Globus pallidus (tissue), 1 donor: ENCODE measurements at regions not wholly inside any gene's neighbourhood (a gene's known extent, or its start where the extent isn't known, plus 50 kb on each side); places are given as distances from the start of the nearest gene placed in this dataset.

Source experiments
- DNase-seq: peaks from one replicate; pipeline ENCODE4 v3.0.0-alpha.2; 2015; ENCODE audit warnings: low spot score

GRCh38 chr16:5850632-5851392, 753.2 kb upstream of the EEF2KMT start:
- DNase-seq, result no peak

- no peak for DNase-seq
These were observed 747.5 kb upstream of the EEF2KMT start for GRCh38 chr16:5845046-5845445.

- no peak for DNase-seq
These were observed 744.4 kb upstream of the EEF2KMT start for GRCh38 chr16:5841974-5842373.

GRCh38 chr16:5838725-5839124, 741.1 kb upstream of the EEF2KMT start:
- DNase-seq, result no peak

GRCh38 chr16:5838071-5838470, 740.5 kb upstream of the EEF2KMT start:
- DNase-seq, result no peak

GRCh38 chr16:5837007-5837670, 739.5 kb upstream of the EEF2KMT start:
- no peak for DNase-seq

- no peak for DNase-seq
These were observed 738.3 kb upstream of the EEF2KMT start for GRCh38 chr16:5835876-5836275.

- no peak for DNase-seq
These were observed 728.7 kb upstream of the EEF2KMT start for GRCh38 chr16:5826332-5826731.

GRCh38 chr16:5820472-5820871, 722.9 kb upstream of the EEF2KMT start:
- no peak for DNase-seq

- no peak for DNase-seq
These were observed 718.1 kb upstream of the EEF2KMT start for GRCh38 chr16:5815570-5816237.

- DNase-seq, result no peak
These were observed 703.8 kb upstream of the EEF2KMT start for GRCh38 chr16:5801396-5801795.

- no peak for DNase-seq
These were observed 696.0 kb upstream of the EEF2KMT start for GRCh38 chr16:5793556-5793955.

- DNase-seq, result no peak
These were observed 693.5 kb upstream of the EEF2KMT start for GRCh38 chr16:5791011-5791657.

GRCh38 chr16:5790512-5790911, 692.9 kb upstream of the EEF2KMT start:
- DNase-seq, result no peak

GRCh38 chr16:5789033-5789432, 691.4 kb upstream of the EEF2KMT start:
- no peak for DNase-seq

GRCh38 chr16:5781436-5781835, 683.8 kb upstream of the EEF2KMT start:
- DNase-seq, result no peak

GRCh38 chr16:5776876-5777275, 679.3 kb upstream of the EEF2KMT start:
- no peak for DNase-seq

- no peak for DNase-seq
These were observed 678.3 kb upstream of the EEF2KMT start for GRCh38 chr16:5775916-5776315.

- DNase-seq, result no peak
These were observed 672.5 kb upstream of the EEF2KMT start for GRCh38 chr16:5770118-5770517.

- no peak for DNase-seq
These were observed 671.9 kb upstream of the EEF2KMT start for GRCh38 chr16:5769513-5769912.

- DNase-seq, result no peak
These were observed 670.9 kb upstream of the EEF2KMT start for GRCh38 chr16:5768445-5768844.

GRCh38 chr16:5763176-5763575, 665.6 kb upstream of the EEF2KMT start:
- no peak for DNase-seq

GRCh38 chr16:5762362-5762761, 664.8 kb upstream of the EEF2KMT start:
- no peak for DNase-seq
